ENCODE measurements at regions not wholly inside any gene's neighbourhood (a gene's known extent, or its start where the extent isn't known, plus 50 kb on each side); places are given as distances from the start of the nearest gene placed in this dataset.

DNA sequence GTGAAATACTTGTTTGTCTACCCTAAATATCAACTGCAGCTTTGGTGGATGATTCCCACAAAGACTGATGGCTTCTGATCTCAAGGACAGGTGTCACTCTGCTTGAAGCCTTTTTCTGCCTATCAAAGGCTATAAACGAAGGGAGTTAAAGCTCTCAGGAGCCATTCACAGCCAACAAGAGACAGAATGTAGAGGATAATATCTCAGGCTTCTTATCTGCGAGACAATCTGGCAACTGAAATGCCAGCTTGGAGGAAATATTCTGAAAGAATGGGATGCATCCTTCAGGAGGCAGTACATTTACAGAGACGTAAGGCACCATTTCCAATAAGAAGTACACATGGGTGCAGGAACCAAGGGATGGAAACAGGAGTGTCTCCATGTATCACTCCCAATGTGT is 549.4 kb downstream of the GPAM start:
- Mint-ChIP-seq H3K36me3 (peaks cover 25% of the 10 kb centered on the region), H3K27ac (no peak overlapping the region), H3K4me3 (no peak overlapping the region), H3K4me1 (no peaks in the 10 kb centered on the region), H3K9me3 (peaks cover 48% of the 10 kb centered on the region), H3K27me3 (ENCODE audit: low read depth) (no peaks in the 10 kb centered on the region; the same call in 1 of the 2 replicates)
- ChIA-PET POLR2A (no interaction called here), CTCF (no interaction called here)
- ATAC-seq: no peak
- TF ChIP-seq ATF3 (CRISPR knock-in tag; conservative IDR thresholded peaks at IDR 0.05): no peak
- TF ChIP-seq ZNF425 (CRISPR knock-in tag; conservative IDR thresholded peaks at IDR 0.05): no peak
- TF ChIP-seq GABPB1 (CRISPR knock-in tag; IDR thresholded peaks at IDR 0.05): no peak
- TF ChIP-seq ESRRA (CRISPR knock-in tag; IDR thresholded peaks at IDR 0.05; ENCODE audit: borderline replicate concordance): no peak
- no peak for TF ChIP-seq GTF2I (CRISPR knock-in tag; conservative IDR thresholded peaks at IDR 0.05)
- no peak for TF ChIP-seq ZNF232 (CRISPR knock-in tag; IDR thresholded peaks at IDR 0.05)
- TF ChIP-seq, protein P1, sequence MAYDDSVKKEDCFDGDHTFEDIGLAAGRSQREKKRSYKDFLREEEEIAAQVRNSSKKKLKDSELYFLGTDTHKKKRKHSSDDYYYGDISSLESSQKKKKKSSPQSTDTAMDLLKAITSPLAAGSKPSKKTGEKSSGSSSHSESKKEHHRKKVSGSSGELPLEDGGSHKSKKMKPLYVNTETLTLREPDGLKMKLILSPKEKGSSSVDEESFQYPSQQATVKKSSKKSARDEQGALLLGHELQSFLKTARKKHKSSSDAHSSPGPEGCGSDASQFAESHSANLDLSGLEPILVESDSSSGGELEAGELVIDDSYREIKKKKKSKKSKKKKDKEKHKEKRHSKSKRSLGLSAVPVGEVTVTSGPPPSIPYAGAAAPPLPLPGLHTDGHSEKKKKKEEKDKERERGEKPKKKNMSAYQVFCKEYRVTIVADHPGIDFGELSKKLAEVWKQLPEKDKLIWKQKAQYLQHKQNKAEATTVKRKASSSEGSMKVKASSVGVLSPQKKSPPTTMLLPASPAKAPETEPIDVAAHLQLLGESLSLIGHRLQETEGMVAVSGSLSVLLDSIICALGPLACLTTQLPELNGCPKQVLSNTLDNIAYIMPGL (CRISPR knock-in tag; IDR thresholded peaks at IDR 0.05): no peak
- TF ChIP-seq SMAD4 (CRISPR knock-in tag; IDR thresholded peaks at IDR 0.05): no peak
- no peak for TF ChIP-seq GRHL2 (CRISPR knock-in tag; IDR thresholded peaks at IDR 0.05; ENCODE audit: insufficient replicate concordance, severe bottlenecking)
- TF ChIP-seq TEAD1 (CRISPR knock-in tag; IDR thresholded peaks at IDR 0.05): no peak
- no peak for TF ChIP-seq ZNF512 (CRISPR knock-in tag; IDR thresholded peaks at IDR 0.05; ENCODE audit: borderline replicate concordance)
- TF ChIP-seq, protein P2, sequence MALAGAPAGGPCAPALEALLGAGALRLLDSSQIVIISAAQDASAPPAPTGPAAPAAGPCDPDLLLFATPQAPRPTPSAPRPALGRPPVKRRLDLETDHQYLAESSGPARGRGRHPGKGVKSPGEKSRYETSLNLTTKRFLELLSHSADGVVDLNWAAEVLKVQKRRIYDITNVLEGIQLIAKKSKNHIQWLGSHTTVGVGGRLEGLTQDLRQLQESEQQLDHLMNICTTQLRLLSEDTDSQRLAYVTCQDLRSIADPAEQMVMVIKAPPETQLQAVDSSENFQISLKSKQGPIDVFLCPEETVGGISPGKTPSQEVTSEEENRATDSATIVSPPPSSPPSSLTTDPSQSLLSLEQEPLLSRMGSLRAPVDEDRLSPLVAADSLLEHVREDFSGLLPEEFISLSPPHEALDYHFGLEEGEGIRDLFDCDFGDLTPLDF (CRISPR knock-in tag; IDR thresholded peaks at IDR 0.05): no peak
- TF ChIP-seq JUN (CRISPR knock-in tag; IDR thresholded peaks at IDR 0.05): no peak
- no peak for TF ChIP-seq ZNF532 (CRISPR knock-in tag; IDR thresholded peaks at IDR 0.05; ENCODE audit: borderline replicate concordance)
- TF ChIP-seq SOX15 (CRISPR knock-in tag; IDR thresholded peaks at IDR 0.05): no peak
- no peak for TF ChIP-seq SMAD3 (CRISPR knock-in tag; IDR thresholded peaks at IDR 0.05; ENCODE audit: borderline replicate concordance)
- TF ChIP-seq JAZF1 (CRISPR knock-in tag; IDR thresholded peaks at IDR 0.05): no peak
- TF ChIP-seq ZNF423 (CRISPR knock-in tag; IDR thresholded peaks at IDR 0.05): no peak
- no peak for DNase-seq (ENCODE audit: low spot score)

Data from WTC11 (cell line).